Frontal cortex (tissue), 1 donor: ENCODE measurements at regions not wholly inside any gene's neighbourhood (a gene's known extent, or its start where the extent isn't known, plus 50 kb on each side); places are given as distances from the start of the nearest gene placed in this dataset. TPM values are rescaled to one million over a fixed set of nuclear protein-coding genes. Genes with fewer than 3 reads are reported as not detected.

Experiments used
- small RNA-seq: library from RNA; depleted of rRNA; stranded (forward); fragments of <200 nt; gene quantifications from one replicate; pipeline ENCODE3, GENCODE V24; 2014

Small RNAs in the stretch of these regions (small RNA-seq; reads per million reads assigned to genes)
- gene RF00019, result not detected
